ENCODE measurements at regions not wholly inside any gene's neighbourhood (a gene's known extent, or its start where the extent isn't known, plus 50 kb on each side); places are given as distances from the start of the nearest gene placed in this dataset.

GRCh38 chr6:112682071-112682470 lies 334.9 kb downstream of the RFPL4B start:
- no peaks in the 10 kb centered on the region for H3K27me3 ChIP-seq (ENCODE audit: control insufficient read depth, insufficient read depth, low read length)
- TF ChIP-seq CTCF (IDR thresholded peaks at IDR 0.05) (no peak), POLR2AphosphoS5 (IDR thresholded peaks at IDR 0.05; ENCODE audit: low read depth, low read length) (no peak), REST (IDR thresholded peaks at IDR 0.05; ENCODE audit: insufficient read depth in 1 of 2, low read depth in 2 of 2, low read length in 1 of 2) (no peak), TCF7L2 (IDR thresholded peaks at IDR 0.05; ENCODE audit: low read depth, low read length) (no peak), SIN3A (IDR thresholded peaks at IDR 0.05; ENCODE audit: borderline replicate concordance, insufficient read depth, low read depth, low read length) (no peak)
- ChIA-PET CTCF (no interaction called here), POLR2A (no interaction called here)
- H3K27ac ChIP-seq (ENCODE audit: low read length) = no peak overlapping the region; the same call in 1 of the 2 replicates
- H3K4me3 ChIP-seq (ENCODE audit: low read depth in 2 of 2, low read length in 2 of 2) = no peak overlapping the region
- intact Hi-C loops (cut with micrococcal nuclease; ENCODE audit: unreplicated experiment) = no loop called here
- no peaks in the 10 kb centered on the region for H3K9me3 ChIP-seq (ENCODE audit: control insufficient read depth, insufficient read depth, low read depth, low read length)
- no peaks in the 10 kb centered on the region for H3K4me1 ChIP-seq (ENCODE audit: control insufficient read depth, insufficient read depth, low read length)
- no peaks in the 10 kb centered on the region for H3K36me3 ChIP-seq (ENCODE audit: control insufficient read depth, insufficient read depth, low read length)
- in situ Hi-C loops (cut with HindIII; ENCODE audit: low pct_unique_long_range_greater_than_20kb, low sequenced_read_pairs) = no loop called here
- DNase-seq (ENCODE audit: low read depth, low spot score) = no peak
- ATAC-seq = no peak
- no TSS peak for BruUV-seq (replicated peaks)

- Histone ChIP-seq H3K4me1 (ENCODE audit: control insufficient read depth, insufficient read depth, low read length) (no peaks in the 10 kb centered on the region), H3K27ac (ENCODE audit: low read length) (no peak overlapping the region), H3K4me3 (ENCODE audit: low read depth in 2 of 2, low read length in 2 of 2) (no peak overlapping the region), H3K27me3 (ENCODE audit: control insufficient read depth, insufficient read depth, low read length) (no peaks in the 10 kb centered on the region), H3K36me3 (ENCODE audit: control insufficient read depth, insufficient read depth, low read length) (no peaks in the 10 kb centered on the region), H3K9me3 (ENCODE audit: control insufficient read depth, insufficient read depth, low read depth, low read length) (no peaks in the 10 kb centered on the region)
- BruUV-seq (replicated peaks) = no TSS peak
- CTCF ChIA-PET = no interaction called here
- no peak for DNase-seq (ENCODE audit: low read depth, low spot score)
- TF ChIP-seq TCF7L2 (IDR thresholded peaks at IDR 0.05; ENCODE audit: low read depth, low read length) (no peak), CTCF (IDR thresholded peaks at IDR 0.05) (no peak), SIN3A (IDR thresholded peaks at IDR 0.05; ENCODE audit: borderline replicate concordance, insufficient read depth, low read depth, low read length) (no peak), POLR2AphosphoS5 (IDR thresholded peaks at IDR 0.05; ENCODE audit: low read depth, low read length) (no peak), REST (IDR thresholded peaks at IDR 0.05; ENCODE audit: insufficient read depth in 1 of 2, low read depth in 2 of 2, low read length in 1 of 2) (no peak)
- in situ Hi-C loops (cut with HindIII; ENCODE audit: low pct_unique_long_range_greater_than_20kb, low sequenced_read_pairs) = no loop called here
- ATAC-seq = no peak
- intact Hi-C loops (cut with micrococcal nuclease; ENCODE audit: unreplicated experiment) = no loop called here
- POLR2A ChIA-PET = no interaction called here
These were observed 336.0 kb downstream of the RFPL4B start for GRCh38 chr6:112683106-112683505.
